ENCODE measurements at regions not wholly inside any gene's neighbourhood (a gene's known extent, or its start where the extent isn't known, plus 50 kb on each side); places are given as distances from the start of the nearest gene placed in this dataset.

- no peak for DNase-seq
- Histone ChIP-seq H3K4me1 (ENCODE audit: control insufficient read depth in 5 of 5, insufficient read depth in 5 of 5, low read length in 5 of 5) (no peaks in the 10 kb centered on the region), H3K36me3 (ENCODE audit: control insufficient read depth in 4 of 4, insufficient read depth in 4 of 4, low read length in 4 of 4) (no peaks in the 10 kb centered on the region), H3K9ac (ENCODE audit: insufficient read depth in 1 of 2, low read length in 2 of 2) (no peak overlapping the region), H3K27ac (ENCODE audit: low read depth in 1 of 2, low read length in 1 of 2) (no peak overlapping the region), H3K4me3 (no peak overlapping the region), H3K9me3 (ENCODE audit: control insufficient read depth in 4 of 4, insufficient read depth in 3 of 4, low read length in 3 of 4) (no peaks in the 10 kb centered on the region), H3K27me3 (ENCODE audit: control insufficient read depth in 3 of 3, insufficient read depth in 3 of 3, low read length in 2 of 3) (no peaks in the 10 kb centered on the region)
- no peak for ATAC-seq (ENCODE audit: insufficient read depth, low FRiP score)
- TF ChIP-seq CTCF (IDR thresholded peaks at IDR 0.05; ENCODE audit: control extremely low read depth, extremely low read depth): no peak
- 96 to 100% methylated on average over 1 of the region's 1 CpG for WGBS, 2 donors
These were observed 253.3 kb downstream of the MBNL1 start for GRCh38 chr3:152522036-152522435.

GRCh38 chr3:152524198-152525140, 255.7 kb downstream of the MBNL1 start:
- ATAC-seq (ENCODE audit: insufficient read depth, low FRiP score): no peak
- H3K36me3 ChIP-seq (ENCODE audit: control insufficient read depth in 4 of 4, insufficient read depth in 4 of 4, low read length in 4 of 4): no peaks in the 10 kb centered on the region

GRCh38 chr3:152531717-152532116, 263.0 kb downstream of the MBNL1 start:
- Histone ChIP-seq H3K4me1 (ENCODE audit: control insufficient read depth in 5 of 5, insufficient read depth in 5 of 5, low read length in 5 of 5) (no peaks in the 10 kb centered on the region), H3K27me3 (ENCODE audit: control insufficient read depth in 3 of 3, insufficient read depth in 3 of 3, low read length in 2 of 3) (no peaks in the 10 kb centered on the region), H3K27ac (ENCODE audit: low read depth in 1 of 2, low read length in 1 of 2) (no peak overlapping the region), H3K9ac (ENCODE audit: insufficient read depth in 1 of 2, low read length in 2 of 2) (no peak overlapping the region), H3K4me3 (no peak overlapping the region), H3K9me3 (ENCODE audit: control insufficient read depth in 4 of 4, insufficient read depth in 3 of 4, low read length in 3 of 4) (no peaks in the 10 kb centered on the region), H3K36me3 (ENCODE audit: control insufficient read depth in 4 of 4, insufficient read depth in 4 of 4, low read length in 4 of 4) (no peaks in the 10 kb centered on the region)
- ATAC-seq (ENCODE audit: insufficient read depth, low FRiP score) (no peak), DNase-seq (no peak)
- no peak for TF ChIP-seq CTCF (IDR thresholded peaks at IDR 0.05; ENCODE audit: control extremely low read depth, extremely low read depth)

More at GRCh38 chr3:152524198-152525140, 255.7 kb downstream of the MBNL1 start:
- no peak overlapping the region for H3K4me3 ChIP-seq
- no peak overlapping the region for H3K27ac ChIP-seq (ENCODE audit: low read depth in 1 of 2, low read length in 1 of 2)
- H3K27me3 ChIP-seq (ENCODE audit: control insufficient read depth in 3 of 3, insufficient read depth in 3 of 3, low read length in 2 of 3): no peaks in the 10 kb centered on the region
- H3K9me3 ChIP-seq (ENCODE audit: control insufficient read depth in 4 of 4, insufficient read depth in 3 of 4, low read length in 3 of 4): no peaks in the 10 kb centered on the region
- H3K4me1 ChIP-seq (ENCODE audit: control insufficient read depth in 5 of 5, insufficient read depth in 5 of 5, low read length in 5 of 5): no peaks in the 10 kb centered on the region
- WGBS, 2 donors: 78 to 81% methylated on average over 3 of the region's 3 CpGs
- peak; percentile 75 for TF ChIP-seq CTCF (IDR thresholded peaks at IDR 0.05; ENCODE audit: control extremely low read depth, extremely low read depth)
- H3K9ac ChIP-seq (ENCODE audit: insufficient read depth in 1 of 2, low read length in 2 of 2): no peak overlapping the region
- peak in 2 of 3 donors; percentile 72 to 84 for DNase-seq

Data from lung (tissue), 11 donors.